HepG2 (cell line): ENCODE measurements at regions not wholly inside any gene's neighbourhood (a gene's known extent, or its start where the extent isn't known, plus 50 kb on each side); places are given as distances from the start of the nearest gene placed in this dataset.
A peak's percentile ranks its signal among the peaks of the same experiment; 100 is the strongest.

Experiments
- ARID5B ChIP-seq: IDR thresholded peaks from 2 replicates; pipeline ENCODE4 v1.4.0; 2020; ENCODE audit warnings: mild to moderate bottlenecking, missing genetic modification reagents
- BRD4 ChIP-seq: sonication (generic); formaldehyde crosslinking; IDR thresholded peaks from 2 replicates; pipeline ENCODE4 v1.4.0; 2020; ENCODE audit warnings: missing genetic modification reagents
- CENPX ChIP-seq: sonication (generic); formaldehyde crosslinking; IDR thresholded peaks from 2 replicates; pipeline ENCODE4 v1.9.0; 2021; ENCODE audit warnings: mild to moderate bottlenecking, missing genetic modification reagents, moderate library complexity
- FOXC1 ChIP-seq: sonication (generic); formaldehyde crosslinking; IDR thresholded peaks from 2 replicates; pipeline ENCODE4 v1.8.0; 2022; ENCODE audit warnings: mild to moderate bottlenecking, missing genetic modification reagents, borderline replicate concordance
- GFI1 ChIP-seq: sonication (generic); formaldehyde crosslinking; IDR thresholded peaks from 2 replicates; pipeline ENCODE4 v1.5.0; 2020; ENCODE audit warnings: missing genetic modification reagents, mild to moderate bottlenecking, borderline replicate concordance
- HBP1 ChIP-seq: IDR thresholded peaks from 2 replicates; pipeline ENCODE4 v1.6.1; 2016; ENCODE audit warnings: low read depth, control low read depth
- HES4 ChIP-seq: sonication (generic); formaldehyde crosslinking; IDR thresholded peaks from 2 replicates; pipeline ENCODE4 v1.9.0; 2021; ENCODE audit warnings: mild to moderate bottlenecking, missing genetic modification reagents, borderline replicate concordance
- HMGA1 ChIP-seq: sonication (generic); formaldehyde crosslinking; conservative IDR thresholded peaks from 2 replicates; pipeline ENCODE4 v1.4.0; 2020; ENCODE audit warnings: missing genetic modification reagents
- HOXD1 ChIP-seq: sonication (generic); formaldehyde crosslinking; IDR thresholded peaks from 2 replicates; pipeline ENCODE4 v1.5.0; 2020; ENCODE audit warnings: missing genetic modification reagents
- IRX3 ChIP-seq: sonication (generic); formaldehyde crosslinking; IDR thresholded peaks from 2 replicates; pipeline ENCODE4 v1.8.1; 2023; ENCODE audit warnings: mild to moderate bottlenecking, low read depth, missing genetic modification reagents, borderline replicate concordance
- MBD4 ChIP-seq: IDR thresholded peaks from 2 replicates; pipeline ENCODE4 v1.6.1; 2012; ENCODE audit warnings: low read length, inconsistent platforms, borderline replicate concordance
- NCOR1 ChIP-seq: fragments of 200-600 bp; sonication (generic); IDR thresholded peaks from 2 replicates; pipeline ENCODE4 v1.7.0; 2017; ENCODE audit warnings: antibody characterized with exemption, low read length, borderline replicate concordance
- PITX1 ChIP-seq: sonication (generic); formaldehyde crosslinking; IDR thresholded peaks from 2 replicates; pipeline ENCODE4 v1.5.1; 2020; ENCODE audit warnings: mild to moderate bottlenecking, missing genetic modification reagents
- PRDM15 ChIP-seq: sonication (generic); formaldehyde crosslinking; IDR thresholded peaks from 2 replicates; pipeline ENCODE4 v1.4.0; 2020; ENCODE audit warnings: missing genetic modification reagents
- SP2 ChIP-seq: sonication (generic); formaldehyde crosslinking; IDR thresholded peaks from 2 replicates; pipeline ENCODE4 v1.5.1; 2020; ENCODE audit warnings: mild to moderate bottlenecking, missing genetic modification reagents
- STAT5B ChIP-seq: sonication (generic); formaldehyde crosslinking; IDR thresholded peaks from 2 replicates; pipeline ENCODE4 v1.4.0; 2020; ENCODE audit warnings: missing genetic modification reagents
- TBP ChIP-seq: sonication (generic); formaldehyde crosslinking; IDR thresholded peaks from 2 replicates; pipeline ENCODE4 v1.5.0; 2020; ENCODE audit warnings: missing genetic modification reagents
- ZNF10 ChIP-seq: sonication (generic); formaldehyde crosslinking; IDR thresholded peaks from 2 replicates; pipeline ENCODE4 v1.4.0; 2020; ENCODE audit warnings: mild to moderate bottlenecking, low read depth, missing genetic modification reagents, borderline replicate concordance
- ZNF180 ChIP-seq: sonication (generic); formaldehyde crosslinking; IDR thresholded peaks from 2 replicates; pipeline ENCODE4 v1.4.0; 2020; ENCODE audit warnings: low read depth, missing genetic modification reagents, borderline replicate concordance
- ZNF264 ChIP-seq: sonication (generic); formaldehyde crosslinking; IDR thresholded peaks from 2 replicates; pipeline ENCODE4 v1.4.0; 2020; ENCODE audit warnings: missing genetic modification reagents
- ZNF329 ChIP-seq: sonication (generic); formaldehyde crosslinking; IDR thresholded peaks from 2 replicates; pipeline ENCODE4 v1.9.0; 2021; ENCODE audit warnings: low read depth, mild to moderate bottlenecking, missing genetic modification reagents
- ZNF33B ChIP-seq: sonication (generic); formaldehyde crosslinking; IDR thresholded peaks from 2 replicates; pipeline ENCODE4 v1.5.1; 2020; ENCODE audit warnings: mild to moderate bottlenecking, missing genetic modification reagents
- ZNF615 ChIP-seq: sonication (generic); formaldehyde crosslinking; IDR thresholded peaks from 2 replicates; pipeline ENCODE4 v1.5.0; 2020; ENCODE audit warnings: mild to moderate bottlenecking, missing genetic modification reagents, borderline replicate concordance
- ZNF670 ChIP-seq: sonication (generic); formaldehyde crosslinking; IDR thresholded peaks from 2 replicates; pipeline ENCODE4 v1.8.0; 2022; ENCODE audit warnings: mild to moderate bottlenecking, missing genetic modification reagents, borderline replicate concordance

GRCh38 chr2:200077210-200077650 lies 121.8 kb downstream of the MAIP1 start (continued):
- TF ChIP-seq PRDM15 (CRISPR knock-in tag) (no peak), STAT5B (no peak), ZNF264 (CRISPR knock-in tag) (no peak), FOXC1 (CRISPR knock-in tag) (no peak), GFI1 (peak; percentile 67), ARID5B (CRISPR knock-in tag) (peak; percentile 98), ZNF180 (CRISPR knock-in tag) (no peak), ZNF670 (CRISPR knock-in tag) (no peak), ZNF615 (CRISPR knock-in tag) (no peak), HES4 (CRISPR knock-in tag) (no peak), MBD4 (no peak), NCOR1 (peak; percentile 54; the same call in 1 of the 2 replicates), ZNF329 (CRISPR knock-in tag) (no peak), TBP (CRISPR knock-in tag) (no peak), IRX3 (no peak), CENPX (CRISPR knock-in tag) (no peak), ZNF10 (no peak), HBP1 (CRISPR knock-in tag) (no peak), PITX1 (CRISPR knock-in tag) (peak; percentile 96), BRD4 (CRISPR knock-in tag) (no peak), ZNF33B (CRISPR knock-in tag) (no peak), SP2 (no peak), HOXD1 (CRISPR knock-in tag) (no peak), HMGA1 (CRISPR knock-in tag) (no peak)
